ENCODE measurements at regions not wholly inside any gene's neighbourhood (a gene's known extent, or its start where the extent isn't known, plus 50 kb on each side); places are given as distances from the start of the nearest gene placed in this dataset.
"Not testable (repeated sequence)": the region's sequence is repeated elsewhere in the genome, so short reads cannot be mapped to it uniquely, and the experiment has no call there.

DNA sequence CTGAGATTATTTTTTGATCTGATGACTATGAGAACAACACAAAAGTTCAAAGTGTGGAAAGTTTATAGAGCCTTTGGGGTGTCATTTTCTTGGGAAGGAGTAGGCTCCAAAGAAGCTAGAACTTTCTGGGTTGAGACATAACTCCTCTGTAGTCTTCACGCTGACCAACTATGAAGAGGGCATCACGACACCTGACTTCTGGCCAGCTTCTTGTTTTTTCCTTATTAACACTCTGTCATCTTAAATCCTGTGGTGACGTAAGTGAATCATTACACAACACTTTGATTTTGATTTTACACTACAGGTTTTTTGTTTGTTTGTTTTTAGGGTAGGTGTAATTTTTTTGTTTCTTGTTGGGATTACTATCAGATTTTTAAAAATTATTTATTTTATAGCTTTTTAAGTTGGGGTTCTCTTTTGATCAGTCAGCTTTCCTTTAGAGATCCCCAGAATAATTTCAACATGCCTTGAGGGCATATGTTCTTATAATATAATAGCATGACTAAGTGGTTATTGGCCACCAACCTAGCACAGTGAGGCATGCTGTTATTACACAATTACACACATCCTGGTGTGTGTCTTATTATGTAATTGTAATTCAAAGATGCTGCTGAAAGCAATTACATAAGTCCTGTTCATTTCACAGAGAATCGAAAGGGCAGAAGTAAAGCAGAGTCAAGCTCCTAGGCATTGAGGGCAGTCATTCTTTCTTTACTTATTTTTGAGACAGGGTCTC is 281.6 kb upstream of the NOTCH2NLA start:
- CTCF ChIA-PET; H3K4me1 ChIP-seq; DNase-seq (ENCODE audit: low read depth in 1 of 2, low spot score in 1 of 2); H3K9me3 ChIP-seq; H3K4me2 ChIP-seq; POLR2A ChIA-PET; H3K27ac ChIP-seq; FAIRE-seq; H3K4me3 ChIP-seq: not testable (repeated sequence)
- WGBS (ENCODE audit: missing lambda C conversion rate), result no CpG with 5 or more reads among the region's 4 CpGs
- peak; percentile 52 to 70; a peak in 5 of 6 replicates for ATAC-seq

DNA sequence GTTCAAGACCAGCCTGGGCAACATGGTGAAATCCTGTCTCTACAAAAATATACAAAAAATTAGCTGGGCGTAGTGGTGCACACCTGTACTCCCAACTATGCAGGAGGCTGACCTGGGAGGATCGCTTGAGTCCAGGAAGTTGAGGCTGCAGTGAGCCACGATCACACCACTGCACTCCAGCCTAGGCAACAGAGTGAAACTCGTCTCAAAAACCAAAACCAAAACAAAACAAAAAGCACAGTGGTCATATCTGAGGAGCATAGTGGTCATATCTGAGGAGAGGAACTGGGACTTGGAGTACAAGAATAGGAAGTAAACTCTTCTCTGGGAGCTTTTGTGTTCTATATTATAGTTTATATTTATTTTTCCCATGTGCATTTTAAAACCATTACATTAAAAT is 275.3 kb upstream of the NOTCH2NLA start:
- H3K9me3 ChIP-seq; H3K4me1 ChIP-seq; FAIRE-seq; DNase-seq (ENCODE audit: low read depth in 1 of 2, low spot score in 1 of 2); H3K4me3 ChIP-seq; ATAC-seq; H3K4me2 ChIP-seq; POLR2A ChIA-PET; H3K27ac ChIP-seq; CTCF ChIA-PET: not testable (repeated sequence)
- WGBS (ENCODE audit: missing lambda C conversion rate), result 0% methylated on average over 1 of the region's 4 CpGs

DNA sequence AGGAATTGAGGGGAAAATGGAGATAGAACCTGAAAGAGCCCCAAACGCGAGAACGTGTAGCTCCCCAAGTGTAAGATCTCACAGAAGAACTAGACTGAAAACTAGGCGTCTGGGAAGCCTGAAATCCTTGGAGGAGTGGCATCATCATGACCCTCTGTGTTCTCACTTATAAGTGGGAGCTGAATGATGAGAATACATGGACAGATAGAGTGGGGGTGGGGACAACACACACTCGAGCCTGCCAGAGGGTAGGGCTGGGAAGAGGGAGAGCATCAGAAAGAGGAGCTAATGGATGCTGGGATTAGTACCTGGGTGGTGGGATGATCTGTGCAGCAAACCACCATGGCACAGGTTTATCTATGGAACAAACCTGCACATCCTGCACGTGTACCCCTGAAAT is 258.7 kb upstream of the NOTCH2NLA start:
- CTCF ChIA-PET; H3K4me1 ChIP-seq; H3K27ac ChIP-seq; H3K4me3 ChIP-seq; FAIRE-seq; POLR2A ChIA-PET; DNase-seq (ENCODE audit: low read depth in 1 of 2, low spot score in 1 of 2); ATAC-seq; H3K9me3 ChIP-seq; H3K4me2 ChIP-seq: not testable (repeated sequence)
- WGBS (ENCODE audit: missing lambda C conversion rate), result no CpG with 5 or more reads among the region's 6 CpGs

DNA sequence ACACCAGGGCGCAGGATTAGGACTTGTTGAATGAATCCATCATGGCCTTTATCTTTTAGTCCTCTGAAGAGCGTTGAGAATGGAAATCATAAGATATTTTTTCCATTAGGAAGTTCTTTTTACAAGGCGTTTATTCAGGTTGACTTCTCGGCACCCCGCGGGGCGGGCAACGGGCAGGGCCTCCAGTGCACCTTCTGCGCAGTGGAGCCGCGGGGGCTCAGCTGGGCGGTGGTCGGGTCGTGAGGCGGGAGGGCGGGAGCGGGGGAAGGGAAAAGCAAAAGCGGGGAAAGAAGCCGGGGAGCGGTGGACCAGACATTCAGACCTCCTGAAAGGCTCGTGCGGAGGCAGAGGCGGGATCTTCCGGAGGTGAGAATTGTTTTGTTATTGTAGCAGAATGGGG is 258.3 kb upstream of the NOTCH2NLA start:
- H3K4me3 ChIP-seq; CTCF ChIA-PET; H3K4me2 ChIP-seq; H3K9me3 ChIP-seq; DNase-seq (ENCODE audit: low read depth in 1 of 2, low spot score in 1 of 2); POLR2A ChIA-PET; FAIRE-seq; H3K27ac ChIP-seq; ATAC-seq; H3K4me1 ChIP-seq: not testable (repeated sequence)
- no CpG with 5 or more reads among the region's 24 CpGs for WGBS (ENCODE audit: missing lambda C conversion rate)

DNA sequence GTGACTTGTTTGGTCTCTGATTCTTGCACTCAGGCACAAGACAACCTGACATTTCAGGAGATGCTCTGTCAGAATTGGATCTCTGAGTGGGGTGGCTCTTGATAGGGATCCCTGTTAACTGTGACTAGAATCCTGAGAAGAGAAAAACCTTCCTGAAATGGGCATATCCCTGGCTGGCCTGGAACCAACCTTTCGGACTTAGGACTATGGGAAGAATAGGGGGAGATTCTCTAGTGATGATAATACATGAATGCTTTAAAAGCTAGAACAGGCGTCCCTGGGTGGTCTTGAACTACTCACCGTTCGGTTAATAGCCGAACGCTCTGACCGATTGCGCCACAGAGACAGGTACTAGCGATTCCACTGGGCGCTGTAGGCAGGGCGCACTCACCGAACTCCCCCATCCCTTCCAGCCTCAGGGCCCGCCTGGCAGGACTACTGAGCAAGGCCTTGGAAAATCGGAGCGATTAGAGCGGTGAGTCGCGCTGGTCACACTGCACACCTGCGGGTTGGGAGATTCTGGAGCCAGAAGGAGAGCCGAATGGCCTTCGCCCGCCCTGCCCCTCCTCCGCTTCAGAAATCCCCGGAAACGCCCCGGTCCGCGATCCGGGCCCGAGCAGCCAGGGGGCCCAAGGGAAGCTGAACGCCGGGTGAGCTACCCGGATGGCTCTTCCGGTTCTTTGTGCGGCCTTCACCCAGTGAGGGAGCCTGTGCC is 257.6 kb upstream of the NOTCH2NLA start:
- DNase-seq (ENCODE audit: low read depth in 1 of 2, low spot score in 1 of 2); H3K4me2 ChIP-seq; FAIRE-seq; ATAC-seq; H3K4me1 ChIP-seq; H3K27ac ChIP-seq; CTCF ChIA-PET; H3K4me3 ChIP-seq; H3K9me3 ChIP-seq; POLR2A ChIA-PET: not testable (repeated sequence)
- WGBS (ENCODE audit: missing lambda C conversion rate), result 68% methylated on average over 18 of the region's 35 CpGs

DNA sequence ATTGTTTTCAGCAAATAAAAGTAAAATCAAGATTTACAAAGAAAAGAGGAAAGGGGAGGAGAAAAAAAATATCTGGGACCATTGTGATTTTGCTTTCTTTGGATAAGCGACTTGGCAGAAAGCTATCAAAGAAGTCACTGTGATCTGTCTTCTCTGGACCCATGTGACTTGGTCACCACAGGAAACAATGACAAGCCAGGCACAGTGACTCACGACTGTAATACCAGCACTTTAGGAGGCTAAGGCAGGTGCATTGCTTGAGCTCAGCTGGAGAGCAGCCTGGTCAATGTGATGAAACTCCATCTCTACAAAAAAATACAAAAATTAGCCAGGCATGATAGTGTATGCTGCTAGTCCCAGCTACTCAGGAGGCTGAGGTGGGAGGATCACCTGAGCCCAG is 255.4 kb upstream of the NOTCH2NLA start:
- POLR2A ChIA-PET; FAIRE-seq; CTCF ChIA-PET; DNase-seq (ENCODE audit: low read depth in 1 of 2, low spot score in 1 of 2); H3K9me3 ChIP-seq; H3K27ac ChIP-seq; ATAC-seq; H3K4me3 ChIP-seq; H3K4me1 ChIP-seq; H3K4me2 ChIP-seq: not testable (repeated sequence)
- WGBS (ENCODE audit: missing lambda C conversion rate), result 63% methylated on average over 1 of the region's 2 CpGs

DNA sequence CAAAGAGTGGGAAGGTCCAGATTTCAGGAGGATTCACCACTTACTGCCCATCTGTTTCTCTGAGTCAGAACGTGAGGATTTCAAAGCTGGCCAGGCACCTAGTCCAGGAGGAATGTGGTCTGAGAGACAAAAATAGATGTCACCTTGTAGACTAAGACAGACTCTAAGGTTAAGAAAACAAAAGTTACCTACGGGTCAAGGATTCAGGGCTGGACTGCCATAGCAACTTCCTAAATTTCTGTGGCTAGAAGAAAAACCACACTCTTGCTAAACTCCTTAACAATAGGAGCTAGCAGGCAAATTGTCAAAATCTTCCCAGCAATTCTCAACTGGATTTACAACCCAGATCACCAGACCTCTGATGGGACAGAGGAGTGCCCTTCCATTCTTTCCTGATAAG is 250.4 kb upstream of the NOTCH2NLA start:
- ATAC-seq; H3K9me3 ChIP-seq; H3K4me1 ChIP-seq; H3K27ac ChIP-seq; POLR2A ChIA-PET; FAIRE-seq; CTCF ChIA-PET; H3K4me2 ChIP-seq; H3K4me3 ChIP-seq; DNase-seq (ENCODE audit: low read depth in 1 of 2, low spot score in 1 of 2): not testable (repeated sequence)
- WGBS (ENCODE audit: missing lambda C conversion rate), result 51% methylated on average over 2 of the region's 2 CpGs

DNA sequence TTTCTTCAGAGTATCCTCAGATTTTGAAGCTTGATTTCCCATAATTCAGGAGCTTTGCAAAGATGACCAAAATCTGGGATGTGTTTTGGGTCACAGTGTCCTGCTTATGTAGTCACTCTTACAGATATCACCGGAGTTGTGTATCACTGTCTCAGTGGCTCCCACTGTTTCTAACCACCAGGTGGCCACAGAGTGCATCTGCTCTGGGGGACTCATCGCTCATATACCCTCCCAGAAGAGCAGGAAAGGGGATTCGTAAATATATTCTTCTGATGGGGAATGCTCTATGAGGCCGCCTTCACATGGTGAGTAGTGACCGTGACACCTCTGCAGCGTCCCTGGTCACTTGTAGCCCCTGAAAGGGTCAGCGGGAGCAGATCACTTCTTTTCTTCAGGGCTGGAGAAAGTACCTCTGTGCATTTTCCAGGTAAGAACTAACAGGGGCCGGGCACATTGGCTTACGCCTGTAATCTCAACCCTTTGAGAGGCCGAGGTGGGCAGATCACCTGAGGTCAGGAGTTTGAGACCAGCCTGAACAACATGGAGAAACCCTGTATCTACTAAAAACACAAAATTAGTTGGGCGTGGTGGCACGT is 249.4 kb upstream of the NOTCH2NLA start:
- POLR2A ChIA-PET, H3K4me1 ChIP-seq, CTCF ChIA-PET, FAIRE-seq, H3K27ac ChIP-seq, H3K4me2 ChIP-seq, H3K9me3 ChIP-seq, H3K4me3 ChIP-seq: not testable (repeated sequence)
- 37% methylated on average over 12 of the region's 12 CpGs for WGBS (ENCODE audit: missing lambda C conversion rate)
- ATAC-seq (peak; percentile 89), DNase-seq (ENCODE audit: low read depth in 1 of 2, low spot score in 1 of 2) (peak in 1 of 2 experiments; percentile 10)
- TF ChIP-seq RAD21 (conservative IDR thresholded peaks at IDR 0.05 in 1 of 2, IDR thresholded peaks at IDR 0.05 in 1 of 2) (peak in 1 of 2 experiments; percentile 40; a peak in 2 of 5 replicates), SMC3 (IDR thresholded peaks at IDR 0.05) (peak; percentile 44; the same call in 1 of the 3 replicates)
- TF ChIP-seq, protein P1, sequence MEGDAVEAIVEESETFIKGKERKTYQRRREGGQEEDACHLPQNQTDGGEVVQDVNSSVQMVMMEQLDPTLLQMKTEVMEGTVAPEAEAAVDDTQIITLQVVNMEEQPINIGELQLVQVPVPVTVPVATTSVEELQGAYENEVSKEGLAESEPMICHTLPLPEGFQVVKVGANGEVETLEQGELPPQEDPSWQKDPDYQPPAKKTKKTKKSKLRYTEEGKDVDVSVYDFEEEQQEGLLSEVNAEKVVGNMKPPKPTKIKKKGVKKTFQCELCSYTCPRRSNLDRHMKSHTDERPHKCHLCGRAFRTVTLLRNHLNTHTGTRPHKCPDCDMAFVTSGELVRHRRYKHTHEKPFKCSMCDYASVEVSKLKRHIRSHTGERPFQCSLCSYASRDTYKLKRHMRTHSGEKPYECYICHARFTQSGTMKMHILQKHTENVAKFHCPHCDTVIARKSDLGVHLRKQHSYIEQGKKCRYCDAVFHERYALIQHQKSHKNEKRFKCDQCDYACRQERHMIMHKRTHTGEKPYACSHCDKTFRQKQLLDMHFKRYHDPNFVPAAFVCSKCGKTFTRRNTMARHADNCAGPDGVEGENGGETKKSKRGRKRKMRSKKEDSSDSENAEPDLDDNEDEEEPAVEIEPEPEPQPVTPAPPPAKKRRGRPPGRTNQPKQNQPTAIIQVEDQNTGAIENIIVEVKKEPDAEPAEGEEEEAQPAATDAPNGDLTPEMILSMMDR (IDR thresholded peaks at IDR 0.05), result peak; percentile 49

DNA sequence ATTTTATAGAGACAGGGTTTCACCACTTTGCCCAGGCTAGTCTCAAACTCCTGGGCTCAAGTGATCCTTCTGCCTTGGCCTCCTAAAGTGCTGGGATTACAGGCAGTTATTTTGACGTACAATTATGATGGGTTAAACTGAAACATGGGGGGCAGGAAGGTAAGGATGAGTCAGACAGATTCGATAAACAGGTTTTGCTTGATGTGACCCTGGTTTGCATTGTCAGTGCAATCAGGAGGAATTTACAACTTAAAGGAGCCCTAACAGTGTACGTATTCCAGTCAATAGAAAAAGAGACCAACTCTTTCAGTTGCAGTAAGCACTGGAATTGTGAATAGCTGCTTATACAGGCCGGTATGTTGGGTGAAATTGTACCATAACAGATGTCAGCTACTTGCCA is 246.3 kb upstream of the NOTCH2NLA start:
- POLR2A ChIA-PET; H3K27ac ChIP-seq; CTCF ChIA-PET; ATAC-seq; H3K4me1 ChIP-seq; H3K4me2 ChIP-seq; H3K9me3 ChIP-seq; DNase-seq (ENCODE audit: low read depth in 1 of 2, low spot score in 1 of 2); FAIRE-seq; H3K4me3 ChIP-seq: not testable (repeated sequence)
- 40% methylated on average over 4 of the region's 4 CpGs for WGBS (ENCODE audit: missing lambda C conversion rate)

DNA sequence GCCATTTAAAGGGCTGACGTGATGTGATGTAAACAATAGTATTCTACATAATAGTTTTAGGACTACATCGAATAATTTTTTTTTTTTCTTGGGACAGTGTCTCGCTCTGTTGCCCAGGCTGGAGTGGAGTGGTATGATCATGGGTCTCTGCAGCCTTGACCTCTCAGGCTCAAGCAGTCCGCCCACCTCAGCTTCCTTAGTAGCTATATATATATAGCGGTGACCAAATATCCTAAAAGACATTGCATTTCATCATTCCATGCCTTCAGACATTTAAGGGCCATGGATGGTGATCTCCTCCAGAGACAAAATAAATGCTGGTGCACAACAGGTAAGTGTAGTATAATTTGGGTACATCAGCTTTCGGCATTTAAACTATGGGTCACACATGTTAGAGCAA is 245.4 kb upstream of the NOTCH2NLA start:
- H3K4me1 ChIP-seq; H3K27ac ChIP-seq; POLR2A ChIA-PET; ATAC-seq; H3K9me3 ChIP-seq; H3K4me2 ChIP-seq; FAIRE-seq; DNase-seq (ENCODE audit: low read depth in 1 of 2, low spot score in 1 of 2); H3K4me3 ChIP-seq; CTCF ChIA-PET: not testable (repeated sequence)
- 84% methylated on average over 6 of the region's 6 CpGs for WGBS (ENCODE audit: missing lambda C conversion rate)

All from A549 (cell line).